K562 (cell line): ENCODE measurements at regions not wholly inside any gene's neighbourhood (a gene's known extent, or its start where the extent isn't known, plus 50 kb on each side); places are given as distances from the start of the nearest gene placed in this dataset.

ENCODE experiments used
- ATAC-seq: fragments of 200-7000 bp; cut with Tn5 transposase; 3 replicates; pipeline ENCODE4 v1.9.1; 2020; ENCODE audit warnings: moderate library complexity
- BruUV-seq: library from RNA; stranded (reverse); fragments of 400-500 nt; replicated peaks from 2 replicates; lab custom pipeline; 2021; lab: Mats Ljungman, UMichigan
- CTCF ChIA-PET: fragments of 300-600 bp; formaldehyde crosslinking; extraction: SDS; loops from one replicate; lab custom pipeline; 2021; ENCODE audit warnings: low intra/inter-chr PET ratio; lab: Yijun Ruan, JAX
- POLR2A ChIA-PET: fragments of 300-600, 350-650 bp; sonication (Branson Sonifier 250); formaldehyde crosslinking; extraction: SDS; loops from one replicate; lab custom pipeline; 2021; ENCODE audit warnings: antibody characterized with exemption, inconsistent platforms; lab: Yijun Ruan, JAX
- DNase-seq, 4 experiments: peaks; one replicate each; pipeline versions ENCODE4 v3.0.0 to v3.0.0-alpha.2; 2011 to 2018; ENCODE audit warnings: low spot score in 3 of 4, mixed read lengths in 3 of 4; ENCODE audit errors: extremely low read depth in 1 of 4
- FAIRE-seq: peaks from 2 replicates; lab custom pipeline; 2011; peaks lifted over from hg19 to GRCh38; lab: Jason Lieb, UNC
- H2AFZ ChIP-seq: 2 replicates; pipeline ENCODE4 v1.6.0; 2011; ENCODE audit warnings: low read depth, low read length, control low read depth, inconsistent platforms
- H3K27ac ChIP-seq: fragments of 200-600 bp; 3 replicates; pipeline ENCODE4 v1.8.0; 2011; ENCODE audit warnings: low read depth, mild to moderate bottlenecking, control low read depth, inconsistent platforms, low read length, moderate library complexity, mixed read lengths; ENCODE audit errors: extremely low read depth
- H3K27me3 ChIP-seq, 2 experiments: fragments of 300-600 bp in 1 of 2; 2 replicates in 1 of 2; 3 replicates in 1 of 2; pipeline versions ENCODE4 v1.6.0 to v1.8.0; 2011; ENCODE audit warnings: inconsistent platforms in 2 of 2, low read length in 2 of 2, mild to moderate bottlenecking in 1 of 2, mixed read lengths in 1 of 2, moderate library complexity in 1 of 2; ENCODE audit not compliant: control insufficient read depth in 2 of 2, insufficient read depth in 2 of 2
- H3K36me3 ChIP-seq: fragments of 300-600 bp; 3 replicates; pipeline ENCODE4 v1.8.0; 2011; ENCODE audit warnings: mild to moderate bottlenecking, low read length, inconsistent platforms; ENCODE audit not compliant: control insufficient read depth, insufficient read depth
- H3K4me1 ChIP-seq, 2 experiments: fragments of 200-600 bp in 1 of 2; replicated peaks in 1 of 2; 2 replicates in 1 of 2; 3 replicates in 1 of 2; pipeline versions ENCODE4 v1.5.1 to v1.8.0; 2011; ENCODE audit warnings: inconsistent platforms in 2 of 2, low read length in 2 of 2, mild to moderate bottlenecking in 1 of 2, mixed read lengths in 1 of 2, moderate library complexity in 1 of 2; ENCODE audit not compliant: control insufficient read depth in 2 of 2, insufficient read depth in 2 of 2
- H3K4me2 ChIP-seq: 2 replicates; pipeline ENCODE4 v1.6.1; 2011; ENCODE audit warnings: low read length, control low read depth, inconsistent platforms, mixed read lengths; ENCODE audit not compliant: insufficient read depth
- H3K4me3 ChIP-seq: fragments of 200-600 bp; sonication (generic), shearing (Covaris generic); 2 replicates; pipeline ENCODE4 v1.5.1; 2016; ENCODE audit warnings: control low read depth, inconsistent platforms
- H3K79me2 ChIP-seq: fragments of 200-600 bp; 3 replicates; pipeline ENCODE4 v1.8.0; 2011; ENCODE audit warnings: low read length, inconsistent platforms; ENCODE audit not compliant: control insufficient read depth, insufficient read depth
- H3K9ac ChIP-seq, 2 experiments: 2 replicates each; pipeline versions ENCODE4 v1.6.0 to v1.6.1; 2011; ENCODE audit warnings: low read depth in 2 of 2, low read length in 2 of 2, control low read depth in 1 of 2, inconsistent platforms in 1 of 2, mild to moderate bottlenecking in 1 of 2, mixed read lengths in 1 of 2; ENCODE audit not compliant: insufficient read depth in 1 of 2
- H3K9me1 ChIP-seq: one replicate; pipeline ENCODE4 v1.6.0; 2011; ENCODE audit warnings: inconsistent platforms, mild to moderate bottlenecking, low read length, moderate library complexity; ENCODE audit not compliant: control insufficient read depth, insufficient read depth
- H3K9me3 ChIP-seq: replicated peaks from 2 replicates; pipeline ENCODE4 v1.5.1; 2011; ENCODE audit warnings: low read depth, low read length, inconsistent platforms; ENCODE audit not compliant: control insufficient read depth, insufficient read depth
- H4K20me1 ChIP-seq: replicated peaks from 2 replicates; pipeline ENCODE4 v1.6.1; 2011; ENCODE audit warnings: low read length, inconsistent platforms, mixed read lengths; ENCODE audit not compliant: control insufficient read depth, insufficient read depth
- CHD1 ChIP-seq: fragments of 200-600 bp; sonication (generic); IDR thresholded peaks from one replicate; pipeline ENCODE4 v1.6.1; 2012; ENCODE audit warnings: mild to moderate bottlenecking, moderate library complexity, low read length, inconsistent platforms
- CREB3L1 ChIP-seq: fragments of 450-650 bp; IDR thresholded peaks from 2 replicates; pipeline ENCODE4 v1.6.1; 2014; ENCODE audit warnings: low read depth, mild to moderate bottlenecking, moderate library complexity, borderline replicate concordance
- FOXP1 ChIP-seq: sonication (generic); formaldehyde crosslinking; IDR thresholded peaks from 2 replicates; pipeline ENCODE4 v1.8.0; 2022; ENCODE audit warnings: mild to moderate bottlenecking, missing genetic modification reagents
- MYBL2 ChIP-seq, 2 experiments: fragments of 450-650 bp in 1 of 2; sonication (generic) in 1 of 2; formaldehyde crosslinking in 1 of 2; IDR thresholded peaks; 2 replicates each; pipeline versions ENCODE4 v1.6.1 to v1.8.1; 2017 to 2022; ENCODE audit warnings: borderline replicate concordance in 1 of 2, inconsistent platforms in 1 of 2, low read depth in 1 of 2, mild to moderate bottlenecking in 1 of 2, missing genetic modification reagents in 1 of 2, moderate library complexity in 1 of 2
- OTX1 ChIP-seq: fragments of 450-650 bp; formaldehyde crosslinking; IDR thresholded peaks from 2 replicates; pipeline ENCODE4 v1.4.0; 2022; ENCODE audit warnings: mild to moderate bottlenecking
- PTRF ChIP-seq: fragments of 450-650 bp; IDR thresholded peaks from 2 replicates; pipeline ENCODE4 v1.6.1; 2016; ENCODE audit warnings: mild to moderate bottlenecking, missing genetic modification characterization, missing compliant biosample characterization
- ZNF41 ChIP-seq: fragments of 250-450 bp; sonication (Bioruptor Pico); conservative IDR thresholded peaks from 2 replicates; pipeline ENCODE4 v1.4.0; 2020; ENCODE audit warnings: mild to moderate bottlenecking
- WGBS: fragments of 100-300 bp; shearing (Covaris generic); methylation state at CpG from one replicate; pipeline ENCODE4 v1.1.6; 2016; ENCODE audit warnings: low coverage, mixed read lengths; ENCODE audit not compliant: insufficient coverage; ENCODE audit errors: missing lambda C conversion rate; 5-methylcytosine and 5-hydroxymethylcytosine counted together
- in situ Hi-C: fragments of 300-500 bp; cut with MboI; formaldehyde crosslinking; loops from 4 replicates; pipeline ENCODE4 v1.15.0; 2018; ENCODE audit warnings: inconsistent platforms, mixed read lengths
- intact Hi-C: fragments of 100-400 bp; cut with micrococcal nuclease; formaldehyde crosslinking; loops from 2 replicates; pipeline ENCODE4 v1.14.2; 2022
- TF ChIP-seq, protein P1 (sequence below): fragments of 450-650 bp; IDR thresholded peaks from 2 replicates; pipeline ENCODE4 v1.6.1; 2017; ENCODE audit warnings: mild to moderate bottlenecking, moderate library complexity
- TF ChIP-seq, protein P2 (sequence below): fragments of 450-650 bp; formaldehyde crosslinking; IDR thresholded peaks from 2 replicates; pipeline ENCODE4 v1.4.0; 2022; ENCODE audit warnings: missing genetic modification characterization

DNA sequence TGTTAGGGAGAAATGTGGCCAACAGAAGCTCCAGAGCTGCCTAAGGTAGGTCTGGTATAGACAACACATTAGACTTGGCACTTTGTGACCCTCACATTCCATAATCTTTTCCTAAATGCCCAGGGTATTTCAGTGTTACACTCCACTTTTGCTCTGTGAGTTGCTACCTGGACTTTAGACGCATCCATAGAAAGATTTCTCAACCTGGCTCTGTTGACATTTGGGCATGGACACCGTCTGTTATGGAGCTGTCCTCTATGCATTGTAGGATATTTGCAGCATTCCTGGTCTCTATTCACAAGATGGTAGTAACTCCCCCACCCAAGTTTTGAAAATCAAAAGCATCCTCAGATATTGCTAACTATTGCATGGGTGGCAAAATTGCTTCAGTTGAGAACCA lies 136.5 kb upstream of the NETO1 start:
- no peak overlapping the region for H2AFZ ChIP-seq
- no TSS peak for BruUV-seq
- FAIRE-seq, result no peak
- no peak overlapping the region for H3K4me2 ChIP-seq
- intact Hi-C loops (no loop called here), in situ Hi-C loops (no loop called here)
- H3K27ac ChIP-seq, result no peak overlapping the region
- WGBS, result 0% methylated on average over 2 of the region's 2 CpGs
- no peaks in the 10 kb centered on the region for H3K27me3 ChIP-seq
- TF ChIP-seq OTX1 (CRISPR knock-in tag) (no peak), CHD1 (no peak), FOXP1 (CRISPR knock-in tag) (no peak), PTRF (no peak), CREB3L1 (no peak), MYBL2 (IDR thresholded peaks at IDR 0.05; ENCODE audit: low read depth) (no peak), MYBL2 (CRISPR knock-in tag; IDR thresholded peaks at IDR 0.05; ENCODE audit: borderline replicate concordance) (no peak), ZNF41 (CRISPR knock-in tag) (no peak)
- TF ChIP-seq, protein P1, sequence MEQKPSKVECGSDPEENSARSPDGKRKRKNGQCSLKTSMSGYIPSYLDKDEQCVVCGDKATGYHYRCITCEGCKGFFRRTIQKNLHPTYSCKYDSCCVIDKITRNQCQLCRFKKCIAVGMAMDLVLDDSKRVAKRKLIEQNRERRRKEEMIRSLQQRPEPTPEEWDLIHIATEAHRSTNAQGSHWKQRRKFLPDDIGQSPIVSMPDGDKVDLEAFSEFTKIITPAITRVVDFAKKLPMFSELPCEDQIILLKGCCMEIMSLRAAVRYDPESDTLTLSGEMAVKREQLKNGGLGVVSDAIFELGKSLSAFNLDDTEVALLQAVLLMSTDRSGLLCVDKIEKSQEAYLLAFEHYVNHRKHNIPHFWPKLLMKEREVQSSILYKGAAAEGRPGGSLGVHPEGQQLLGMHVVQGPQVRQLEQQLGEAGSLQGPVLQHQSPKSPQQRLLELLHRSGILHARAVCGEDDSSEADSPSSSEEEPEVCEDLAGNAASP, result no peak
- TF ChIP-seq, protein P2, sequence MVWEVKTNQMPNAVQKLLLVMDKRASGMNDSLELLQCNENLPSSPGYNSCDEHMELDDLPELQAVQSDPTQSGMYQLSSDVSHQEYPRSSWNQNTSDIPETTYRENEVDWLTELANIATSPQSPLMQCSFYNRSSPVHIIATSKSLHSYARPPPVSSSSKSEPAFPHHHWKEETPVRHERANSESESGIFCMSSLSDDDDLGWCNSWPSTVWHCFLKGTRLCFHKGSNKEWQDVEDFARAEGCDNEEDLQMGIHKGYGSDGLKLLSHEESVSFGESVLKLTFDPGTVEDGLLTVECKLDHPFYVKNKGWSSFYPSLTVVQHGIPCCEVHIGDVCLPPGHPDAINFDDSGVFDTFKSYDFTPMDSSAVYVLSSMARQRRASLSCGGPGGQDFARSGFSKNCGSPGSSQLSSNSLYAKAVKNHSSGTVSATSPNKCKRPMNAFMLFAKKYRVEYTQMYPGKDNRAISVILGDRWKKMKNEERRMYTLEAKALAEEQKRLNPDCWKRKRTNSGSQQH, result no peak
- DNase-seq, result no peak
- no peaks in the 10 kb centered on the region for H3K36me3 ChIP-seq
- no peak overlapping the region for H3K4me3 ChIP-seq
- no peaks in the 10 kb centered on the region for H3K9me3 ChIP-seq
- ChIA-PET CTCF (no interaction called here), POLR2A (no interaction called here)
- H3K4me1 ChIP-seq, result no peaks in the 10 kb centered on the region
- ATAC-seq, result no peak
- H3K9me1 ChIP-seq, result no peaks in the 10 kb centered on the region
- no peaks in the 10 kb centered on the region for H3K79me2 ChIP-seq
- H3K9ac ChIP-seq, result no peak overlapping the region
- no peaks in the 10 kb centered on the region for H4K20me1 ChIP-seq
